CD4-positive, alpha-beta memory T cell (primary cell): ENCODE measurements at regions not wholly inside any gene's neighbourhood (a gene's known extent, or its start where the extent isn't known, plus 50 kb on each side); places are given as distances from the start of the nearest gene placed in this dataset.
A peak's percentile ranks its signal among the peaks of the same experiment; 100 is the strongest.

Experiments
- CTCF ChIA-PET: fragments of 350-600 bp; sonication (Branson Sonifier 250); formaldehyde crosslinking; loops from one replicate; lab custom pipeline; 2021; ENCODE audit warnings: inconsistent platforms; ENCODE audit not compliant: partially characterized antibody; lab: Charles Lee
- POLR2A ChIA-PET: fragments of 350-600 bp; sonication (Branson Sonifier 250); formaldehyde crosslinking; loops from one replicate; lab custom pipeline; 2021; ENCODE audit not compliant: partially characterized antibody; lab: Charles Lee
- DNase-seq, 5 donors: peaks; one replicate each; pipeline versions ENCODE4 v3.0.0 to v3.0.0-alpha.2; 2020 to 2022; ENCODE audit warnings: mixed read lengths in 1 of 5
- H3K27ac ChIP-seq: one replicate; pipeline ENCODE4 v1.7.0; 2013; ENCODE audit warnings: low read depth, low read length
- H3K27me3 ChIP-seq: 2 replicates; pipeline ENCODE4 v1.7.0; 2013; ENCODE audit warnings: mild to moderate bottlenecking, low read length, moderate library complexity; ENCODE audit not compliant: insufficient read depth
- H3K36me3 ChIP-seq: 2 replicates; pipeline ENCODE4 v1.7.0; 2013; ENCODE audit warnings: mild to moderate bottlenecking, low read length, moderate library complexity; ENCODE audit not compliant: insufficient read depth
- H3K4me1 ChIP-seq: 2 replicates; pipeline ENCODE4 v1.7.0; 2013; ENCODE audit warnings: mild to moderate bottlenecking, low read length, moderate library complexity; ENCODE audit not compliant: insufficient read depth
- H3K4me3 ChIP-seq, 2 donors: one replicate each; pipeline ENCODE4 v1.7.0; 2013; ENCODE audit warnings: low read length in 2 of 2, mild to moderate bottlenecking in 1 of 2
- H3K9me3 ChIP-seq, 2 donors: one replicate each; pipeline ENCODE4 v1.7.0; 2013; ENCODE audit warnings: low read length in 2 of 2, control low read depth in 1 of 2; ENCODE audit not compliant: control insufficient read depth in 1 of 2
- H3K27ac Mint-ChIP-seq, 7 donors: one replicate each; pipeline ENCODE4 v1.8.0; 2020 to 2021; ENCODE audit warnings: mixed read lengths in 7 of 7, mild to moderate bottlenecking in 6 of 7, inconsistent platforms in 3 of 7, moderate library complexity in 3 of 7
- H3K27me3 Mint-ChIP-seq, 2 donors: one replicate each; pipeline ENCODE4 v1.8.0; 2020 to 2021; ENCODE audit warnings: mixed read lengths in 2 of 2
- H3K36me3 Mint-ChIP-seq, 2 donors: one replicate each; pipeline ENCODE4 v1.8.0; 2020 to 2021; ENCODE audit warnings: mixed read lengths in 2 of 2, inconsistent platforms in 1 of 2, mild to moderate bottlenecking in 1 of 2
- H3K4me1 Mint-ChIP-seq, 4 donors: one replicate each; pipeline ENCODE4 v1.8.0; 2020 to 2021; ENCODE audit warnings: mixed read lengths in 4 of 4, mild to moderate bottlenecking in 1 of 4
- H3K4me3 Mint-ChIP-seq, 8 donors: one replicate each; pipeline ENCODE4 v1.8.0; 2020 to 2021; ENCODE audit warnings: mixed read lengths in 8 of 8, mild to moderate bottlenecking in 7 of 8, moderate library complexity in 6 of 8, inconsistent platforms in 3 of 8
- H3K9me3 Mint-ChIP-seq, 8 donors: one replicate each; pipeline ENCODE4 v1.8.0; 2020 to 2021; ENCODE audit warnings: mixed read lengths in 8 of 8, mild to moderate bottlenecking in 5 of 8, inconsistent platforms in 3 of 8, moderate library complexity in 1 of 8
- intact Hi-C: fragments of 100-400 bp; cut with micrococcal nuclease; formaldehyde crosslinking; loops from one replicate; pipeline ENCODE4 v1.15.1; 2023

DNA sequence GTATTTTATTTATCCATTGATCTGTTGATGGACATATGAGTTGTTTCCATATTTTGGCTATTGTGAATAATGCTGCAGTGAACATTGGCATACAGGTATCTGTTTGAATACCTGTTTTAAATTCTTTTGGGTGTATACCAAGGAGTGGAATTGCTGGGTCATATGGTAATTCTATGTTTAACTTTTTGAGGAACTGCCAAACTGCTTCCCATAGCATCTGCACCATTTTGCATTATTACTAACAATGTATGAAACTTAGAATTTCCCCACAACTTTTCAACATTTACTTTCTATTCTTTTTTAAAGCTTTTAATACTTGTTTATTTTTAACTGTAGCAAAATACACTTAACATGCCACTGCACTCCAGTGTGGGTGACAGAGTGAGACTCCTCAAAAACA lies 57.0 kb upstream of the MSN start:
- DNase-seq: no peak
- Histone ChIP-seq H3K9me3 (no peaks in the 10 kb centered on the region), H3K27me3 (no peaks in the 10 kb centered on the region), H3K36me3 (no peaks in the 10 kb centered on the region), H3K27ac (no peak overlapping the region), H3K4me3 (no peak overlapping the region), H3K4me1 (peaks cover 36% of the 10 kb centered on the region)
- peak overlapping the region in 1 of 7 donors; percentile 8 for H3K27ac Mint-ChIP-seq
- no peaks in the 10 kb centered on the region for H3K36me3 Mint-ChIP-seq
- H3K27me3 Mint-ChIP-seq: no peaks in the 10 kb centered on the region
- intact Hi-C loops: no loop called here
- peaks cover 24 to 52% (median 38%) of the 10 kb centered on the region in 4 donors for H3K4me1 Mint-ChIP-seq
- CTCF ChIA-PET: no interaction called here
- no peak overlapping the region for H3K4me3 Mint-ChIP-seq
- peaks cover 0 to 3% (median 0%) of the 10 kb centered on the region in 8 donors for H3K9me3 Mint-ChIP-seq
- POLR2A ChIA-PET: no interaction called here

DNA sequence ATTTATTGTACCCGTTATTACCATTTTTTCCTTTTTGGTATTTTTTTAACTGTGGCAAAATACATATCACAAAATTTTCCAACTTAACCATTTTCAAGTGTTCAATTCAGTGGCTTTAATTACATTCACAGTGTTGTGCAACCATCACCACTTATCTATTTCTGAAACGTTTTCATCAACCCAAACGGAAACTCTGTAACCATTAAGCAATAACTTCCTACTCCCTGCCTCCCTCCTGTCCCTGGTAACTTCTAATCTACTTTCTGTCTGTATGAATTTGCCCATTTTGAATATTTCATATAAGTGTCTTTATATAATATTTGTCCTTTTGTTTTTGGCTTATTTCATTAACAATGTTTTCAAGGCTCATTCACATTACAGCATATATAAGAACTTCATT lies 57.4 kb upstream of the MSN start:
- H3K36me3 ChIP-seq: no peaks in the 10 kb centered on the region
- ChIA-PET CTCF (no interaction called here), POLR2A (no interaction called here)
- Mint-ChIP-seq H3K36me3 (no peaks in the 10 kb centered on the region), H3K9me3 (peaks cover 0 to 3% (median 0%) of the 10 kb centered on the region in 8 donors), H3K4me1 (peaks cover 24 to 56% (median 42%) of the 10 kb centered on the region in 4 donors), H3K27me3 (no peaks in the 10 kb centered on the region), H3K4me3 (peak overlapping the region in 5 of 8 donors; percentile 0 to 53 (median 11)), H3K27ac (peak overlapping the region in 4 of 7 donors; percentile 0 to 74 (median 36))
- no peaks in the 10 kb centered on the region for H3K9me3 ChIP-seq
- no peaks in the 10 kb centered on the region for H3K27me3 ChIP-seq
- intact Hi-C loops: no loop called here
- H3K4me1 ChIP-seq: peaks cover 36% of the 10 kb centered on the region
- DNase-seq: peak in 1 of 5 donors; percentile 6
- no peak overlapping the region for H3K27ac ChIP-seq
- H3K4me3 ChIP-seq: no peak overlapping the region

DNA sequence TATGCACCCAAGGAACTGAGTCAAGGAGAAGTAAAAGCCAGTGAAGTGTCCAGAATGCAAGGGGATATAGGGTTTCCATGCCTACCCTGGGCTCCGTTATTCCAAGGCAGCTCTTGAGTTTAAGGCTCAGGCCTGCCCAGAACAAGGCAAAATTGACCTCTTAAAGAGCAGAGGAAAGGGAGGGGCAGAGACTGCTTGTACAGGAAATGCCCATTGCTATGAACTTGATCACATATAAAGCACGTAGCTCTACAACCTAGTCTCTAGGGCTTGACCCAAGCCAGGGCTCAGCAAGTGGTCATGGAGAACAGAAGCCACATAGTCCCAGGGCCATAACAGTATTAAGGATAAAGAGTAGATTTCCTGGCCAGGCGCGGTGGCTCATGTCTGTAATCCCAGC lies 58.2 kb upstream of the MSN start:
- CTCF ChIA-PET: no interaction called here
- Histone ChIP-seq H3K4me3 (no peak overlapping the region), H3K27ac (no peak overlapping the region), H3K9me3 (no peaks in the 10 kb centered on the region), H3K36me3 (no peaks in the 10 kb centered on the region), H3K27me3 (no peaks in the 10 kb centered on the region), H3K4me1 (peaks cover 37% of the 10 kb centered on the region)
- Mint-ChIP-seq H3K27ac (peak overlapping the region in 3 of 7 donors; percentile 13 to 44 (median 40)), H3K27me3 (no peaks in the 10 kb centered on the region), H3K9me3 (peaks cover 0 to 3% (median 0%) of the 10 kb centered on the region in 8 donors), H3K36me3 (no peaks in the 10 kb centered on the region), H3K4me1 (peaks cover 28 to 64% (median 47%) of the 10 kb centered on the region in 4 donors), H3K4me3 (peak overlapping the region in 5 of 8 donors; percentile 5 to 64 (median 46))
- DNase-seq: no peak
- intact Hi-C loops: no loop called here
- POLR2A ChIA-PET: interaction anchor here (0.9 to 1.4 kb wide), 2 partner anchors 9 to 12 kb away, joined by 3 to 4 read pairs; no protein-coding TSS in a partner anchor

DNA sequence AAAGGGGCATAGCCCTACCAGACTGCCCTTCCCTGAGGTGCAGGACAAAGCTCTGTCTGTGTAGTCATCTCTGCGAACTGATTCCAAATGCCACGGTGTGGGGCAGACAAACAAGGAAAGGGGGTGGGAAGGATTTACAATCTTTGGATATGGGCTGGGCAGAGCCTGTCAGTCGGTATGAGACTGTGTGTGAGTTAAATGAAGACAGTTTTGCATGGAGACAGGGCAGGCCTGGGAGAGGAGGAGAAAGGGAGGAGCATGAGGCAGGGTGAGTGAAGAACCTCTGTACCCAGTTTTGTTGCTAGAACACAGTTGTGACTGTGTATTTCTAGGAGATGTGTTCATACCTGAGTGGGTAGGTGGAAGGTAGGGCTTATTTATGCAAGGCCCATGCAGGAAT lies 59.4 kb upstream of the MSN start:
- H3K4me3 Mint-ChIP-seq: peak overlapping the region in 2 of 8 donors; percentile 27 to 29
- H3K27ac Mint-ChIP-seq: peak overlapping the region in 2 of 7 donors; percentile 3 to 38
- no peak for DNase-seq
- Histone ChIP-seq H3K9me3 (no peaks in the 10 kb centered on the region), H3K27me3 (no peaks in the 10 kb centered on the region), H3K27ac (no peak overlapping the region), H3K4me1 (peaks cover 47% of the 10 kb centered on the region), H3K4me3 (no peak overlapping the region), H3K36me3 (no peaks in the 10 kb centered on the region)
- peaks cover 0 to 3% (median 0%) of the 10 kb centered on the region in 8 donors for H3K9me3 Mint-ChIP-seq
- ChIA-PET POLR2A (no interaction called here), CTCF (interaction anchor here (1.8 kb wide), 1 partner anchor 12 kb away, joined by 6 read pairs; no protein-coding TSS in a partner anchor)
- no peaks in the 10 kb centered on the region for H3K27me3 Mint-ChIP-seq
- intact Hi-C loops: no loop called here
- H3K36me3 Mint-ChIP-seq: no peaks in the 10 kb centered on the region
- H3K4me1 Mint-ChIP-seq: peaks cover 26 to 66% (median 49%) of the 10 kb centered on the region in 4 donors

DNA sequence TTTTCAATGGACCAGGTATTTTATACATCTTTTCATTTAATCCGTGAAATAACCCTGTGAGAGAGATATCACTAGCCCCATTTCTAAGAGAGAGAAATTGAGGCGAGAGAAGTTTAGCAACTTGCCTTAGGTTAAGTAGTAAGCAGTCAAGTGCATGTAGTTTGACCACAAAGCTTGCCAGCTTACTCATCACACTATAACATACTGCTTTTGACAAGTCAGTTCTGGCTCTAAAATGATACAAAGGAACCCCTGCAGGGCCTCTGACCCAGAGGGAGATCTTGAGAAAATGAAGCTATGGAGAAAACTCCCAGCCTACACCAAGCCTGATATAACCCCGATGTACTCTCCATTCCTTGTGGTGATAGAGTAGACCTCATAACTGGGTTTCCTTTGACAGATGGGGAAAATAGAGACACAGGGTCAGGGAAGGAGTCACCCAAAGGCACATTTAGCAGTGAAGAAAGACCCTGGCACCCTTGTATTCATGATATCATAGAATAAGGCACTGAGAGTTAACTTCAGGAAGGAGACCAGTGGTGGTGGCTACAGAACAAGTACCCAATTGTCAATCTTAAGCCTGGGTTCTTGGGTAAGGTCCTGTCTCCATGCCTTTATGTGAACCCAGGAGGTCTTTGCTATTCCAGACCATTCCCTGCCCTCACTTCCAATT lies 60.2 kb upstream of the MSN start:
- Histone ChIP-seq H3K27ac (no peak overlapping the region), H3K4me3 (no peak overlapping the region), H3K27me3 (no peaks in the 10 kb centered on the region), H3K9me3 (no peaks in the 10 kb centered on the region), H3K4me1 (peaks cover 55% of the 10 kb centered on the region), H3K36me3 (no peaks in the 10 kb centered on the region)
- no peak for DNase-seq
- Mint-ChIP-seq H3K27ac (peak overlapping the region in 3 of 7 donors; percentile 35 to 48 (median 39)), H3K9me3 (peaks cover 0 to 3% (median 0%) of the 10 kb centered on the region in 8 donors), H3K4me1 (peaks cover 27 to 72% (median 55%) of the 10 kb centered on the region in 4 donors), H3K4me3 (peak overlapping the region in 4 of 8 donors; percentile 2 to 73 (median 12)), H3K27me3 (no peaks in the 10 kb centered on the region), H3K36me3 (no peaks in the 10 kb centered on the region)
- intact Hi-C loops: no loop called here
- ChIA-PET POLR2A (interaction anchor here (0.7 to 1.0 kb wide), 3 partner anchors 11 to 82 kb away, joined by 3 read pairs; partner anchors contain the start of gene MSN), CTCF (interaction anchor here (1.8 kb wide), 1 partner anchor 11 kb away, joined by 6 read pairs; no protein-coding TSS in a partner anchor)

DNA sequence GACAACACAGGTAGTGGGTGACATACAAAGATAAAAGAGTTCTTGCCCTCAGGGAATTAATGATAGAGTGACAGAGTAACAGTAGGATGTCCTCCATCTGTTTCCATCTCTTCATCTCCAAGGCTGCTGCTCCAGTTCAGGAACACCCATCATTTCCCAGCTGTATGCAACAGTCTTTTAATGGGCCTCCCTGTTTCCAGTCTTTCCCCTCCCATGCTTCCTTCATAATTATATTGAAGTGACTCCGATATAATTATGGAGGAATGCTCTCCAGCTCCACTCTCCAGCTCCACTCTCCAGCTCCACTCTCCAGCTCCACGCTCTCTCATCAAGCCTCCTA lies 65.3 kb upstream of the MSN start:
- H3K4me3 Mint-ChIP-seq: peak overlapping the region in 5 of 8 donors; percentile 40 to 89 (median 73)
- peak overlapping the region; percentile 42 for H3K27ac ChIP-seq
- H3K27me3 Mint-ChIP-seq: no peaks in the 10 kb centered on the region
- POLR2A ChIA-PET: interaction anchor here (0.8 to 3.3 kb wide), 11 partner anchors 20 to 120 kb away, joined by 3 to 33 read pairs (median 5); partner anchors contain the start of gene MSN
- no peaks in the 10 kb centered on the region for H3K27me3 ChIP-seq
- no peaks in the 10 kb centered on the region for H3K9me3 ChIP-seq
- intact Hi-C loops: no loop called here
- DNase-seq: no peak
- no peaks in the 10 kb centered on the region for H3K36me3 Mint-ChIP-seq
- CTCF ChIA-PET: interaction anchor here (1.9 to 2.2 kb wide), 3 partner anchors 71 to 384 kb away, joined by 5 to 7 read pairs (median 6); no protein-coding TSS in a partner anchor
- H3K4me1 Mint-ChIP-seq: peaks cover 48 to 89% (median 72%) of the 10 kb centered on the region in 4 donors
- peaks cover 73% of the 10 kb centered on the region for H3K4me1 ChIP-seq
- no peaks in the 10 kb centered on the region for H3K36me3 ChIP-seq
- no peak overlapping the region for H3K4me3 ChIP-seq
- H3K27ac Mint-ChIP-seq: peak overlapping the region; percentile 89 to 96 (median 93)
- no peaks in the 10 kb centered on the region for H3K9me3 Mint-ChIP-seq

DNA sequence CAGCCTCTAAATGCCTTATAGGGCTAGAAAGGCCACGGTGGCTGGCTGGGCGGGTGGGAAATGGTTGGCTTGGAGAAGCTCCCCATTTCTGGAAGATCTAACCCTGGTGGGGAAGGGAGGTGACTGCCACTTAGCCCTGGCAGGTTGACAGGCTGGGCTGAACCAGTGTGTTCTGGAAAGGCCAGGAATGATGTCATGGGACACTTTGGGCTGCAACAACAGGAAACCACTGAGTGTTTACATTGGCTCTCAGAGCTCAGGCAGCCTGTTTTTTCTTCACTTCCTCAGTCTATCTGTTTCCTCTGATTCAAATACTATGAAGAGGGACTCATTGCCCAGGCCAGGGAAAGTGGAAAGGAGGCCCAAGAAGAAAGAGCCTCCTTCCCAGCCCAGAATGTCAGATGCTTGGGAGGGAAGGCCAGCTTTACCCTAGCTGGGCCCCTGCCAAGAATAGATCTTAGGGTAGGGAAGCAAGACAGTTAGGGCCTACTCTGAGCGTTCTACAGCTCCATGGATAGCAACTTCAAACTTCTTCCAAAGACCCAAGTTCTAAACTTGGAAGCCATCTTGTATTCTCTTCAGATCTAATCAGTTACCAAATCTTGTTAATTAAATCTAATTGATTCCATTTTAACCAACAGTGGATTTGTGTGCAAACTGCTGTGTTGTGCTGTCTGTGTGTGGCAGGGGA lies 65.8 kb upstream of the MSN start:
- DNase-seq: peak; percentile 47 to 75 (median 60)
- Mint-ChIP-seq H3K4me1 (peaks cover 46 to 89% (median 73%) of the 10 kb centered on the region in 4 donors), H3K27ac (peak overlapping the region; percentile 89 to 96 (median 93)), H3K9me3 (no peaks in the 10 kb centered on the region), H3K27me3 (no peaks in the 10 kb centered on the region), H3K4me3 (peak overlapping the region; percentile 45 to 89 (median 70)), H3K36me3 (no peaks in the 10 kb centered on the region)
- Histone ChIP-seq H3K27ac (peak overlapping the region; percentile 42), H3K9me3 (no peaks in the 10 kb centered on the region), H3K4me3 (no peak overlapping the region), H3K27me3 (no peaks in the 10 kb centered on the region), H3K4me1 (peaks cover 74% of the 10 kb centered on the region), H3K36me3 (no peaks in the 10 kb centered on the region)
- ChIA-PET POLR2A (interaction anchor here (0.8 to 3.3 kb wide), 18 partner anchors 20 to 146 kb away, joined by 3 to 33 read pairs (median 3); partner anchors contain the start of gene MSN), CTCF (interaction anchor here (1.0 to 2.2 kb wide), 4 partner anchors 72 to 385 kb away, joined by 3 to 7 read pairs (median 6); no protein-coding TSS in a partner anchor)
- intact Hi-C loops: no loop called here
